OCI-LY7 (cell line): ENCODE measurements at regions not wholly inside any gene's neighbourhood (a gene's known extent, or its start where the extent isn't known, plus 50 kb on each side); places are given as distances from the start of the nearest gene placed in this dataset.
A peak's percentile ranks its signal among the peaks of the same experiment; 100 is the strongest.

Experiments used
- BruUV-seq: library from RNA; stranded (reverse); fragments of 400-500 nt; replicated peaks from 2 replicates; lab custom pipeline; 2021; lab: Mats Ljungman, UMichigan
- CTCF ChIA-PET: fragments of 300-600 bp; sonication (Branson Sonifier 250); formaldehyde crosslinking; loops from one replicate; lab custom pipeline; 2022; ENCODE audit warnings: antibody characterized with exemption; ENCODE audit not compliant: unreplicated experiment; lab: Charles Lee
- POLR2A ChIA-PET: fragments of 300-600 bp; sonication (Branson Sonifier 250); formaldehyde crosslinking; loops from one replicate; lab custom pipeline; 2022; ENCODE audit warnings: antibody characterized with exemption; lab: Charles Lee
- DNase-seq: peaks from one replicate; pipeline ENCODE4 v3.0.0-alpha.2; 2015; ENCODE audit warnings: low spot score
- H2AFZ ChIP-seq: fragments of 200-600 bp; sonication (generic), shearing (Covaris generic); 2 replicates; pipeline ENCODE4 v1.6.1; 2014; ENCODE audit warnings: mild to moderate bottlenecking, antibody characterized with exemption, low read length, moderate library complexity
- H3K27ac ChIP-seq: fragments of 200-600 bp; sonication (generic); 2 replicates; pipeline ENCODE4 v1.5.1; 2014; ENCODE audit warnings: mixed run types, low read depth, mild to moderate bottlenecking, moderate library complexity, low read length, inconsistent platforms; ENCODE audit not compliant: poor library complexity, severe bottlenecking
- H3K36me3 ChIP-seq: fragments of 200-600 bp; sonication (generic); 2 replicates; pipeline ENCODE4 v1.6.1; 2014; ENCODE audit warnings: mild to moderate bottlenecking, antibody characterized with exemption, low read length, moderate library complexity, mixed read lengths; ENCODE audit not compliant: insufficient read depth
- H3K4me1 ChIP-seq: fragments of 200-600 bp; sonication (generic); 2 replicates; pipeline ENCODE4 v1.5.1; 2014; ENCODE audit warnings: mild to moderate bottlenecking, low read length; ENCODE audit not compliant: insufficient read depth, poor library complexity, severe bottlenecking
- H3K4me2 ChIP-seq: fragments of 200-600 bp; sonication (generic); 2 replicates; pipeline ENCODE4 v1.6.1; 2014; ENCODE audit warnings: mild to moderate bottlenecking, low read length
- H3K4me3 ChIP-seq: fragments of 200-600 bp; sonication (generic); 2 replicates; pipeline ENCODE4 v1.5.1; 2014; ENCODE audit warnings: mild to moderate bottlenecking, low read depth, low read length; ENCODE audit not compliant: poor library complexity, severe bottlenecking
- H3K79me2 ChIP-seq: fragments of 200-600 bp; sonication (generic); 2 replicates; pipeline ENCODE4 v1.6.1; 2016; ENCODE audit warnings: low read depth, mild to moderate bottlenecking, low read length, moderate library complexity, mixed read lengths; ENCODE audit not compliant: insufficient read depth
- H3K9me2 ChIP-seq: fragments of 200-600 bp; sonication (generic); 2 replicates; pipeline ENCODE4 v1.6.1; 2016; ENCODE audit warnings: mild to moderate bottlenecking, low read length, mixed read lengths; ENCODE audit not compliant: insufficient read depth
- H3K9me3 ChIP-seq: fragments of 200-600 bp; sonication (generic); 2 replicates; pipeline ENCODE4 v1.6.1; 2014; ENCODE audit warnings: mild to moderate bottlenecking, mixed run types, low read length, mixed read lengths
- H4K20me1 ChIP-seq: fragments of 200-600 bp; sonication (generic); 2 replicates; pipeline ENCODE4 v1.6.1; 2014; ENCODE audit warnings: mild to moderate bottlenecking, antibody characterized with exemption, low read length, moderate library complexity, mixed read lengths; ENCODE audit not compliant: insufficient read depth
- EZH2phosphoT487 ChIP-seq: fragments of 200-600 bp; sonication (generic); IDR thresholded peaks from 2 replicates; pipeline ENCODE4 v1.6.1; 2018; ENCODE audit warnings: low read depth, borderline replicate concordance, mild to moderate bottlenecking, mixed run types, antibody characterized with exemption, low read length, moderate library complexity, mixed read lengths
- intact Hi-C: fragments of 100-400 bp; cut with micrococcal nuclease; formaldehyde crosslinking; loops from one replicate; pipeline ENCODE4 v1.10.0; 2022; ENCODE audit not compliant: unreplicated experiment
- TF ChIP-seq, protein P1 (sequence below): fragments of 200-600 bp; sonication (generic); conservative IDR thresholded peaks from 2 replicates; pipeline ENCODE4 v1.5.1; 2014; ENCODE audit warnings: mild to moderate bottlenecking, antibody characterized with exemption, low read length, moderate library complexity, mixed read lengths

DNA sequence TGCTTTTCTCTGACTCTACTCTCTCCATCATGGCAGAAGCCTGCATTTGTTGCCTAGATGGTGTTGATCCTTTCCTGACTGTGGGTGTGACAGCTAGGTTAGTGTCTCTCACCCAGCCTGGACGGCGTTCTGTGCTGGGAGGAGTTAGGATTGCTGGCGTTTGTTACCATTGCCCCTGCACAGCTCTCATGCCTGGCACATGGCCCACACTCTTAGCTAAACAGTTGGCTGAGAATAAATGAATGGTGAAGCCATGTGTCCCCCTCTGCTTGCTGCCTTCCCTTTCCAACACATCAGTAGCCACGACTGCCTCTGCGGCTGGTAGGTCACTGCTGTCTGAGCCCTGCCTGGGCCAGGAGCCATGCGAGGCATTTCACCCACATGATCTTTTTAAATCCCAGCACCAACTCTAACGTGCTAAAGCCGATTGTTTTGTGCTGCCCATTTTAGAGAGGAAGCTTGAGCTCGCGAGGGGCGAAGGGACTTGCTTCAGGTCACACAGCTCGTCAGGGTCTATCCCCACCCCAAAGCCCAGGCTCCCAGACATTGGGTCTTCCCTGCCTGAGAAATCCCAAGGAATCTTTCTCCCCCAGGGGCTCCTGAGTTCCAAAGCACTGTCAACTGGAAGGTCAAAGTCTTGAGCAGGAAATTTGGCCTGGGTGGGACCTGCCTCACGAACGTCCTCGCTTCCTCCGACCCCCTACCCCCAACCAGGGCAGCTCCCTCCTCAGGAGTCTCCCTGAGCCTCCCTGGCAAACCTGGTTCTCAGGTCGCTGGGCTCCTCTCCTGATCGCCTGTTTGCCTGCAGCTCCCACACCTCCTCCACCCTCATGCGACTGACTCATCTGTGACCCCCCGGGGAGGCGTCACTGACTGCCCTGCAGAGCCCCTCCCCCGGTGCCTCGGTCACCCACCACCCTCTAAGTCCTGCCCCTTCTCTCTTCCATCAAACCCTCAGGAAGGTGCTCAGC is 271.7 kb upstream of the C1orf174 start:
- intact Hi-C loops: loop anchor here (10.0 kb wide), 2 partner anchors 173 to 253 kb away; no protein-coding TSS in a partner anchor
- Histone ChIP-seq H3K27ac (no peak overlapping the region), H3K4me2 (no peak overlapping the region), H3K9me3 (no peaks in the 10 kb centered on the region), H3K4me3 (no peak overlapping the region), H4K20me1 (no peaks in the 10 kb centered on the region), H3K36me3 (no peaks in the 10 kb centered on the region), H3K9me2 (no peaks in the 10 kb centered on the region), H2AFZ (no peak overlapping the region), H3K79me2 (no peaks in the 10 kb centered on the region), H3K4me1 (peaks cover 12% of the 10 kb centered on the region)
- CTCF ChIA-PET: no interaction called here
- no peak for DNase-seq
- POLR2A ChIA-PET: no interaction called here
- BruUV-seq: no TSS peak
- TF ChIP-seq, protein P1, sequence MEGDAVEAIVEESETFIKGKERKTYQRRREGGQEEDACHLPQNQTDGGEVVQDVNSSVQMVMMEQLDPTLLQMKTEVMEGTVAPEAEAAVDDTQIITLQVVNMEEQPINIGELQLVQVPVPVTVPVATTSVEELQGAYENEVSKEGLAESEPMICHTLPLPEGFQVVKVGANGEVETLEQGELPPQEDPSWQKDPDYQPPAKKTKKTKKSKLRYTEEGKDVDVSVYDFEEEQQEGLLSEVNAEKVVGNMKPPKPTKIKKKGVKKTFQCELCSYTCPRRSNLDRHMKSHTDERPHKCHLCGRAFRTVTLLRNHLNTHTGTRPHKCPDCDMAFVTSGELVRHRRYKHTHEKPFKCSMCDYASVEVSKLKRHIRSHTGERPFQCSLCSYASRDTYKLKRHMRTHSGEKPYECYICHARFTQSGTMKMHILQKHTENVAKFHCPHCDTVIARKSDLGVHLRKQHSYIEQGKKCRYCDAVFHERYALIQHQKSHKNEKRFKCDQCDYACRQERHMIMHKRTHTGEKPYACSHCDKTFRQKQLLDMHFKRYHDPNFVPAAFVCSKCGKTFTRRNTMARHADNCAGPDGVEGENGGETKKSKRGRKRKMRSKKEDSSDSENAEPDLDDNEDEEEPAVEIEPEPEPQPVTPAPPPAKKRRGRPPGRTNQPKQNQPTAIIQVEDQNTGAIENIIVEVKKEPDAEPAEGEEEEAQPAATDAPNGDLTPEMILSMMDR: no peak
- TF ChIP-seq EZH2phosphoT487: no peak

GRCh38 chr1:4172644-4173599 is 272.9 kb upstream of the C1orf174 start:
- no TSS peak for BruUV-seq
- Histone ChIP-seq H3K9me2 (no peaks in the 10 kb centered on the region), H3K9me3 (no peaks in the 10 kb centered on the region), H4K20me1 (no peaks in the 10 kb centered on the region), H3K4me3 (no peak overlapping the region), H3K4me2 (no peak overlapping the region), H3K4me1 (peaks cover 23% of the 10 kb centered on the region), H3K36me3 (no peaks in the 10 kb centered on the region), H3K79me2 (no peaks in the 10 kb centered on the region), H2AFZ (no peak overlapping the region), H3K27ac (no peak overlapping the region)
- TF ChIP-seq EZH2phosphoT487: no peak
- TF ChIP-seq, protein P1: peak; percentile 80
- peak; percentile 84 for DNase-seq
- intact Hi-C loops: loop anchor here (1.0 to 10.0 kb wide), 4 partner anchors 172 to 483 kb away; no protein-coding TSS in a partner anchor
- ChIA-PET POLR2A (no interaction called here), CTCF (no interaction called here)
